ENCODE measurements at regions not wholly inside any gene's neighbourhood (a gene's known extent, or its start where the extent isn't known, plus 50 kb on each side); places are given as distances from the start of the nearest gene placed in this dataset.

DNA sequence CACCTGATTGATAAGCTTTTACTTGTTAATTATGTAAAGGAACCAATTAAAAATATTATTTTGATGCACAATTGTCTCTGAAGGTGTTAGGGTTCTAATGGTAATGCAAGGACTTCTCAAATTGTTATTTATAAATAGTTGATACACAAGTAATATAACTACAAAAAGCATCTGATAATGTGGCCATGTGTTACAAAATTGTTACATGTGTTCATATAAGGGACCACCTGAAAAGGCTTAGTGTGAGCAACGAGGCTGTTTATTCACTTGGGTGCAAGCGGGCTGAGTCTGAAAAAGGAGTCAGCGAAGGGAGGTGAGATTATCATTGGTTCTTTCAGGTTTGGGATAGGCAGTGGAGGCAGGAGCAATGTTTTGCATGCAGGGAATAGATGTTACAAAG, 421.9 kb upstream of the CADM2 start:
- Mint-ChIP-seq H3K36me3 (ENCODE audit: low read depth) (peaks cover 23% of the 10 kb centered on the region), H3K4me3 (no peak overlapping the region), H3K27ac (no peak overlapping the region), H3K27me3 (ENCODE audit: insufficient read depth, low read depth, poor library complexity) (no peaks in the 10 kb centered on the region), H3K4me1 (no peaks in the 10 kb centered on the region), H3K9me3 (peaks cover 29% of the 10 kb centered on the region)
- H3K27me3 ChIP-seq (ENCODE audit: insufficient read depth): no peaks in the 10 kb centered on the region
- no peak overlapping the region for H3K27ac ChIP-seq (ENCODE audit: low read depth)
- peaks cover 7% of the 10 kb centered on the region for H3K9me2 ChIP-seq (ENCODE audit: insufficient read depth)
- no peak overlapping the region for H3K4me3 ChIP-seq
- no peaks in the 10 kb centered on the region for H3F3A ChIP-seq (replicated peaks; ENCODE audit: low read depth)
- no peaks in the 10 kb centered on the region for H4K20me1 ChIP-seq (replicated peaks; ENCODE audit: insufficient read depth)
- ATAC-seq: no peak
- no peaks in the 10 kb centered on the region for H3K4me1 ChIP-seq (ENCODE audit: insufficient read depth)
- no peak for DNase-seq (ENCODE audit: low spot score)
- H2AFZ ChIP-seq: no peak overlapping the region
- TF ChIP-seq, protein P1, sequence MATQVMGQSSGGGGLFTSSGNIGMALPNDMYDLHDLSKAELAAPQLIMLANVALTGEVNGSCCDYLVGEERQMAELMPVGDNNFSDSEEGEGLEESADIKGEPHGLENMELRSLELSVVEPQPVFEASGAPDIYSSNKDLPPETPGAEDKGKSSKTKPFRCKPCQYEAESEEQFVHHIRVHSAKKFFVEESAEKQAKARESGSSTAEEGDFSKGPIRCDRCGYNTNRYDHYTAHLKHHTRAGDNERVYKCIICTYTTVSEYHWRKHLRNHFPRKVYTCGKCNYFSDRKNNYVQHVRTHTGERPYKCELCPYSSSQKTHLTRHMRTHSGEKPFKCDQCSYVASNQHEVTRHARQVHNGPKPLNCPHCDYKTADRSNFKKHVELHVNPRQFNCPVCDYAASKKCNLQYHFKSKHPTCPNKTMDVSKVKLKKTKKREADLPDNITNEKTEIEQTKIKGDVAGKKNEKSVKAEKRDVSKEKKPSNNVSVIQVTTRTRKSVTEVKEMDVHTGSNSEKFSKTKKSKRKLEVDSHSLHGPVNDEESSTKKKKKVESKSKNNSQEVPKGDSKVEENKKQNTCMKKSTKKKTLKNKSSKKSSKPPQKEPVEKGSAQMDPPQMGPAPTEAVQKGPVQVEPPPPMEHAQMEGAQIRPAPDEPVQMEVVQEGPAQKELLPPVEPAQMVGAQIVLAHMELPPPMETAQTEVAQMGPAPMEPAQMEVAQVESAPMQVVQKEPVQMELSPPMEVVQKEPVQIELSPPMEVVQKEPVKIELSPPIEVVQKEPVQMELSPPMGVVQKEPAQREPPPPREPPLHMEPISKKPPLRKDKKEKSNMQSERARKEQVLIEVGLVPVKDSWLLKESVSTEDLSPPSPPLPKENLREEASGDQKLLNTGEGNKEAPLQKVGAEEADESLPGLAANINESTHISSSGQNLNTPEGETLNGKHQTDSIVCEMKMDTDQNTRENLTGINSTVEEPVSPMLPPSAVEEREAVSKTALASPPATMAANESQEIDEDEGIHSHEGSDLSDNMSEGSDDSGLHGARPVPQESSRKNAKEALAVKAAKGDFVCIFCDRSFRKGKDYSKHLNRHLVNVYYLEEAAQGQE (IDR thresholded peaks at IDR 0.05; ENCODE audit: unreplicated experiment): no peak
- TF ChIP-seq, protein P2, sequence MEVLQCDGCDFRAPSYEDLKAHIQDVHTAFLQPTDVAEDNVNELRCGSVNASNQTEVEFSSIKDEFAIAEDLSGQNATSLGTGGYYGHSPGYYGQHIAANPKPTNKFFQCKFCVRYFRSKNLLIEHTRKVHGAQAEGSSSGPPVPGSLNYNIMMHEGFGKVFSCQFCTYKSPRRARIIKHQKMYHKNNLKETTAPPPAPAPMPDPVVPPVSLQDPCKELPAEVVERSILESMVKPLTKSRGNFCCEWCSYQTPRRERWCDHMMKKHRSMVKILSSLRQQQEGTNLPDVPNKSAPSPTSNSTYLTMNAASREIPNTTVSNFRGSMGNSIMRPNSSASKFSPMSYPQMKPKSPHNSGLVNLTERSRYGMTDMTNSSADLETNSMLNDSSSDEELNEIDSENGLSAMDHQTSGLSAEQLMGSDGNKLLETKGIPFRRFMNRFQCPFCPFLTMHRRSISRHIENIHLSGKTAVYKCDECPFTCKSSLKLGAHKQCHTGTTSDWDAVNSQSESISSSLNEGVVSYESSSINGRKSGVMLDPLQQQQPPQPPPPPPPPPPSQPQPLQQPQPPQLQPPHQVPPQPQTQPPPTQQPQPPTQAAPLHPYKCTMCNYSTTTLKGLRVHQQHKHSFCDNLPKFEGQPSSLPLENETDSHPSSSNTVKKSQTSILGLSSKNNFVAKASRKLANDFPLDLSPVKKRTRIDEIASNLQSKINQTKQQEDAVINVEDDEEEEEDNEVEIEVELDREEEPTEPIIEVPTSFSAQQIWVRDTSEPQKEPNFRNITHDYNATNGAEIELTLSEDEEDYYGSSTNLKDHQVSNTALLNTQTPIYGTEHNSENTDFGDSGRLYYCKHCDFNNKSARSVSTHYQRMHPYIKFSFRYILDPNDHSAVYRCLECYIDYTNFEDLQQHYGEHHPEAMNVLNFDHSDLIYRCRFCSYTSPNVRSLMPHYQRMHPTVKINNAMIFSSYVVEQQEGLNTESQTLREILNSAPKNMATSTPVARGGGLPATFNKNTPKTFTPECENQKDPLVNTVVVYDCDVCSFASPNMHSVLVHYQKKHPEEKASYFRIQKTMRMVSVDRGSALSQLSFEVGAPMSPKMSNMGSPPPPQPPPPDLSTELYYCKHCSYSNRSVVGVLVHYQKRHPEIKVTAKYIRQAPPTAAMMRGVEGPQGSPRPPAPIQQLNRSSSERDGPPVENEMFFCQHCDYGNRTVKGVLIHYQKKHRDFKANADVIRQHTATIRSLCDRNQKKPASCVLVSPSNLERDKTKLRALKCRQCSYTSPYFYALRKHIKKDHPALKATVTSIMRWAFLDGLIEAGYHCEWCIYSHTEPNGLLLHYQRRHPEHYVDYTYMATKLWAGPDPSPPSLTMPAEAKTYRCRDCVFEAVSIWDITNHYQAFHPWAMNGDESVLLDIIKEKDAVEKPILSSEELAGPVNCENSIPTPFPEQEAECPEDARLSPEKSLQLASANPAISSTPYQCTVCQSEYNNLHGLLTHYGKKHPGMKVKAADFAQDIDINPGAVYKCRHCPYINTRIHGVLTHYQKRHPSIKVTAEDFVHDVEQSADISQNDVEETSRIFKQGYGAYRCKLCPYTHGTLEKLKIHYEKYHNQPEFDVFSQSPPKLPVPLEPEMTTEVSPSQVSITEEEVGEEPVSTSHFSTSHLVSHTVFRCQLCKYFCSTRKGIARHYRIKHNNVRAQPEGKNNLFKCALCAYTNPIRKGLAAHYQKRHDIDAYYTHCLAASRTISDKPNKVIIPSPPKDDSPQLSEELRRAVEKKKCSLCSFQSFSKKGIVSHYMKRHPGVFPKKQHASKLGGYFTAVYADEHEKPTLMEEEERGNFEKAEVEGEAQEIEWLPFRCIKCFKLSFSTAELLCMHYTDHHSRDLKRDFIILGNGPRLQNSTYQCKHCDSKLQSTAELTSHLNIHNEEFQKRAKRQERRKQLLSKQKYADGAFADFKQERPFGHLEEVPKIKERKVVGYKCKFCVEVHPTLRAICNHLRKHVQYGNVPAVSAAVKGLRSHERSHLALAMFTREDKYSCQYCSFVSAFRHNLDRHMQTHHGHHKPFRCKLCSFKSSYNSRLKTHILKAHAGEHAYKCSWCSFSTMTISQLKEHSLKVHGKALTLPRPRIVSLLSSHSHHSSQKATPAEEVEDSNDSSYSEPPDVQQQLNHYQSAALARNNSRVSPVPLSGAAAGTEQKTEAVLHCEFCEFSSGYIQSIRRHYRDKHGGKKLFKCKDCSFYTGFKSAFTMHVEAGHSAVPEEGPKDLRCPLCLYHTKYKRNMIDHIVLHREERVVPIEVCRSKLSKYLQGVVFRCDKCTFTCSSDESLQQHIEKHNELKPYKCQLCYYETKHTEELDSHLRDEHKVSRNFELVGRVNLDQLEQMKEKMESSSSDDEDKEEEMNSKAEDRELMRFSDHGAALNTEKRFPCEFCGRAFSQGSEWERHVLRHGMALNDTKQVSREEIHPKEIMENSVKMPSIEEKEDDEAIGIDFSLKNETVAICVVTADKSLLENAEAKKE (CRISPR knock-in tag; IDR thresholded peaks at IDR 0.05): no peak
- no peak for TF ChIP-seq STAT1 (IDR thresholded peaks at IDR 0.05; ENCODE audit: unreplicated experiment)
- no peak for TF ChIP-seq NANOG (IDR thresholded peaks at IDR 0.05; ENCODE audit: borderline replicate concordance)
- no peak for TF ChIP-seq ZNF331 (CRISPR knock-in tag; IDR thresholded peaks at IDR 0.05; ENCODE audit: low read depth)
- TF ChIP-seq JUNB (IDR thresholded peaks at IDR 0.05; ENCODE audit: unreplicated experiment): no peak
- no peak for TF ChIP-seq EZH2phosphoT487 (IDR thresholded peaks at IDR 0.05; ENCODE audit: unreplicated experiment)
- TF ChIP-seq POLR2AphosphoS5 (IDR thresholded peaks at IDR 0.05; ENCODE audit: low read depth): no peak
- TF ChIP-seq CREB1 (CRISPR knock-in tag; IDR thresholded peaks at IDR 0.05; ENCODE audit: low read depth): no peak
- TF ChIP-seq, protein P3, sequence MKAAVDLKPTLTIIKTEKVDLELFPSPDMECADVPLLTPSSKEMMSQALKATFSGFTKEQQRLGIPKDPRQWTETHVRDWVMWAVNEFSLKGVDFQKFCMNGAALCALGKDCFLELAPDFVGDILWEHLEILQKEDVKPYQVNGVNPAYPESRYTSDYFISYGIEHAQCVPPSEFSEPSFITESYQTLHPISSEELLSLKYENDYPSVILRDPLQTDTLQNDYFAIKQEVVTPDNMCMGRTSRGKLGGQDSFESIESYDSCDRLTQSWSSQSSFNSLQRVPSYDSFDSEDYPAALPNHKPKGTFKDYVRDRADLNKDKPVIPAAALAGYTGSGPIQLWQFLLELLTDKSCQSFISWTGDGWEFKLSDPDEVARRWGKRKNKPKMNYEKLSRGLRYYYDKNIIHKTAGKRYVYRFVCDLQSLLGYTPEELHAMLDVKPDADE (IDR thresholded peaks at IDR 0.05): no peak
- no peak for TF ChIP-seq ZNF114 (CRISPR knock-in tag; IDR thresholded peaks at IDR 0.05)
- TF ChIP-seq, protein P4, sequence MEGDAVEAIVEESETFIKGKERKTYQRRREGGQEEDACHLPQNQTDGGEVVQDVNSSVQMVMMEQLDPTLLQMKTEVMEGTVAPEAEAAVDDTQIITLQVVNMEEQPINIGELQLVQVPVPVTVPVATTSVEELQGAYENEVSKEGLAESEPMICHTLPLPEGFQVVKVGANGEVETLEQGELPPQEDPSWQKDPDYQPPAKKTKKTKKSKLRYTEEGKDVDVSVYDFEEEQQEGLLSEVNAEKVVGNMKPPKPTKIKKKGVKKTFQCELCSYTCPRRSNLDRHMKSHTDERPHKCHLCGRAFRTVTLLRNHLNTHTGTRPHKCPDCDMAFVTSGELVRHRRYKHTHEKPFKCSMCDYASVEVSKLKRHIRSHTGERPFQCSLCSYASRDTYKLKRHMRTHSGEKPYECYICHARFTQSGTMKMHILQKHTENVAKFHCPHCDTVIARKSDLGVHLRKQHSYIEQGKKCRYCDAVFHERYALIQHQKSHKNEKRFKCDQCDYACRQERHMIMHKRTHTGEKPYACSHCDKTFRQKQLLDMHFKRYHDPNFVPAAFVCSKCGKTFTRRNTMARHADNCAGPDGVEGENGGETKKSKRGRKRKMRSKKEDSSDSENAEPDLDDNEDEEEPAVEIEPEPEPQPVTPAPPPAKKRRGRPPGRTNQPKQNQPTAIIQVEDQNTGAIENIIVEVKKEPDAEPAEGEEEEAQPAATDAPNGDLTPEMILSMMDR (conservative IDR thresholded peaks at IDR 0.05; ENCODE audit: low read depth in 2 of 2): no peak
- TF ChIP-seq EZH2 (IDR thresholded peaks at IDR 0.05; ENCODE audit: low read depth, unreplicated experiment): no peak
- no peaks in the 10 kb centered on the region for H3K79me2 ChIP-seq (replicated peaks; ENCODE audit: insufficient read depth)
- H3K4me2 ChIP-seq: no peak overlapping the region
- no peaks in the 10 kb centered on the region for H3K36me3 ChIP-seq (ENCODE audit: insufficient read depth)
